ENCODE measurements at regions not wholly inside any gene's neighbourhood (a gene's known extent, or its start where the extent isn't known, plus 50 kb on each side); places are given as distances from the start of the nearest gene placed in this dataset.
"Not testable (repeated sequence)": the region's sequence is repeated elsewhere in the genome, so short reads cannot be mapped to it uniquely, and the experiment has no call there.

GRCh38 chr6:78538002-78538401 lies 329.3 kb upstream of the IRAK1BP1 start:
- H3K9ac ChIP-seq (ENCODE audit: low read length): no peak overlapping the region
- no peaks in the 10 kb centered on the region for H4K20me1 ChIP-seq (ENCODE audit: insufficient read depth)
- no peak overlapping the region for H2AFZ ChIP-seq (ENCODE audit: low read depth, low read length, poor library complexity, severe bottlenecking)
- H3K4me1 ChIP-seq (ENCODE audit: control insufficient read depth in 1 of 2, insufficient read depth in 2 of 2, low read length in 2 of 2): no peaks in the 10 kb centered on the region
- no TSS peak for BruUV-seq (replicated peaks)
- no peaks in the 10 kb centered on the region for H3K9me3 ChIP-seq (ENCODE audit: control insufficient read depth in 1 of 2, insufficient read depth in 1 of 2, low read depth in 1 of 2, low read length in 2 of 2)
- no peaks in the 10 kb centered on the region for H3K27me3 ChIP-seq (ENCODE audit: insufficient read depth, low read length)
- ATAC-seq (no peak), DNase-seq (ENCODE audit: low read depth, low spot score) (no peak)
- no peak overlapping the region for H3K4me2 ChIP-seq (ENCODE audit: low read length)
- H3K9me2 ChIP-seq (ENCODE audit: insufficient read depth): no peaks in the 10 kb centered on the region
- POLR2A ChIA-PET: no interaction called here
- H3K36me3 ChIP-seq (ENCODE audit: control insufficient read depth in 1 of 2, insufficient read depth in 2 of 2, low read length in 2 of 2): no peaks in the 10 kb centered on the region
- intact Hi-C loops (cut with micrococcal nuclease): no loop called here
- CTCF ChIA-PET: no interaction called here
- TF ChIP-seq POLR2A (IDR thresholded peaks at IDR 0.05; ENCODE audit: borderline replicate concordance, extremely low read depth, insufficient read depth, insufficient read length) (no peak), ZFX (IDR thresholded peaks at IDR 0.05) (no peak), ELF1 (IDR thresholded peaks at IDR 0.05; ENCODE audit: borderline replicate concordance, low read depth) (no peak), TCF7L2 (IDR thresholded peaks at IDR 0.05; ENCODE audit: borderline replicate concordance, extremely low read depth, insufficient read depth, insufficient read length) (no peak), SP1 (IDR thresholded peaks at IDR 0.05; ENCODE audit: low read depth) (no peak)
- RAD21 ChIA-PET (ENCODE audit: low non-redundant PET in 1 of 2, low total read pairs in 2 of 2, uncharacterized antibody in 2 of 2, unreplicated experiment in 2 of 2): no interaction called here
- no peak overlapping the region for H3K27ac ChIP-seq (ENCODE audit: low read depth, low read length)
- H3K79me2 ChIP-seq (ENCODE audit: insufficient read depth, low read length): no peaks in the 10 kb centered on the region
- H3K4me3 ChIP-seq (replicated peaks in 1 of 2; ENCODE audit: low read depth in 1 of 2, low read length in 2 of 2): no peak overlapping the region

- H2AFZ ChIP-seq (ENCODE audit: low read depth, low read length, poor library complexity, severe bottlenecking); BruUV-seq (replicated peaks); ATAC-seq; H3K9me3 ChIP-seq (ENCODE audit: control insufficient read depth in 1 of 2, insufficient read depth in 1 of 2, low read depth in 1 of 2, low read length in 2 of 2); H3K9ac ChIP-seq (ENCODE audit: low read length); H3K27ac ChIP-seq (ENCODE audit: low read depth, low read length); CTCF ChIA-PET; intact Hi-C loops (cut with micrococcal nuclease); H3K4me2 ChIP-seq (ENCODE audit: low read length); H4K20me1 ChIP-seq (ENCODE audit: insufficient read depth); H3K4me1 ChIP-seq (ENCODE audit: control insufficient read depth in 1 of 2, insufficient read depth in 2 of 2, low read length in 2 of 2); H3K4me3 ChIP-seq (replicated peaks in 1 of 2; ENCODE audit: low read depth in 1 of 2, low read length in 2 of 2); H3K9me2 ChIP-seq (ENCODE audit: insufficient read depth); RAD21 ChIA-PET (ENCODE audit: low non-redundant PET in 1 of 2, low total read pairs in 2 of 2, uncharacterized antibody in 2 of 2, unreplicated experiment in 2 of 2); H3K79me2 ChIP-seq (ENCODE audit: insufficient read depth, low read length); DNase-seq (ENCODE audit: low read depth, low spot score); POLR2A ChIA-PET; H3K27me3 ChIP-seq (ENCODE audit: insufficient read depth, low read length); H3K36me3 ChIP-seq (ENCODE audit: control insufficient read depth in 1 of 2, insufficient read depth in 2 of 2, low read length in 2 of 2): not testable (repeated sequence)
Observed at GRCh38 chr6:78547636-78548035, 319.7 kb upstream of the IRAK1BP1 start.
